NCI-H82 treated with DMSO at 0.1 percent for 48 hours (cell line): ENCODE measurements at regions not wholly inside any gene's neighbourhood (a gene's known extent, or its start where the extent isn't known, plus 50 kb on each side); places are given as distances from the start of the nearest gene placed in this dataset.

Source experiments
- DNase-seq: peaks from one replicate; lab custom pipeline; 2025; ENCODE audit not compliant: unreplicated experiment; lab: John Stamatoyannopoulos, UW

DNA sequence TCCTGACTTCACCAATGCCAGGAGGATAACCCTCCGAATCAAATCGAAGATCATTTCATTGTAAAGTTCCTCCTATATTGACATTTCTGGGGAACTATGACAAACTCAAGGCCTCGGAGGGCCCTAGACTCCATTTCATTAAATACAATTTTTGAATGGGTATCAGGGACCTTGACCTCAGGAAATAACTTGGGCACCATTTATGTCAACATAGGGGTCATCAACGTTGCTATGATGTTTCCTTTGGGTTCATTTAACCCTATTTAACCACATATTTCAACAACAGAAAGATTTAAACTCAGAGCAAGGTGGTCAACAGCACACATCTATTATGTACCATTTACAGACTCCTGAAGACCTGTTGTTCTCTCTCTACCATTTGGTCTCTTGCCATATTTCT, 395.1 kb downstream of the TRIML1 start:
- DNase-seq, result no peak

DNA sequence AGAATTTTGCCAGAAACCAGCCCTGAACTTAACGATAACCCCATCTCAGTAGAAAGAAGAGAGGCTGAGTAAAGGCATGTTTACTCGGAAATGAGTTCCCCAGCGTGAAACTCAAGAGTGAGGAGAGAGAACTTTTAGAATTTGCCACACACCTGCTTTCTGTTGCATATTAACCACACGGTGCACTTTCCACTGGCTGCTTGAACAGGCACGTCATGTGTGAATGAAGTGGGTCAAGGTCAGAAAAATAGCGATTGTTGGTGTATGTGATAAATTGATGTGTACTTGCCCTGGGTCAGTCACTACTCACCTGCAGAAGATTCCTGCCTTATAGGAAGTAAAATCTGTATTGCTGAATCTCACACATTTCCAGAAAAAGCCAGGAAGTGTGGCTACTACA, 395.7 kb downstream of the TRIML1 start:
- no peak for DNase-seq

GRCh38 chr4:188536826-188537225, 397.6 kb downstream of the TRIML1 start:
- DNase-seq, result no peak

GRCh38 chr4:188550296-188550695, 411.1 kb downstream of the TRIML1 start:
- no peak for DNase-seq

- no peak for DNase-seq
These were observed 411.9 kb downstream of the TRIML1 start for GRCh38 chr4:188551156-188551555.

DNA sequence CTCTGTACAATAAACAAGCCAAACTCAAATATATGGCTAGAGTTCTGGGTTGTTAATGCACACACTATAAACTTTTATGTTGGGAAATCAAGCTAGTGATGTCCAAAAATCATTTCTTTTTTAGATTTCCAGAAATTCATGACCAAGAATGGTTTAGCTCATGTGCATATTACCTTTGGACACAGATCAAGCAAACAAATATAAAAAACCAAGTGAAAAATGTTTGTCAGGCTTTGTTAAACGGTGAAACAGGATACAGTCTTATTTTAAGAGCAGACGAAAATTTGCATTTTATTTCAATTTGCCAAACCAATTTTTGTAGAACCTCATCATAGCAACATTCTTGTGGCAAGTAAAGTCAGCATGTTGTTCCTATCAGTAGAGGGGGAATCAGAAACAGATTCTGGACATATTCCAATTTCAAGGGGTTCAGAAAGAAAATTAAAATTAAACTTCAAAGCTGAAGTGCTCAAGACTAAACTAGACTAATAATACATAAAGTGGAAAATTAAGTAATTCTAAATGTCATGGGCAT, 413.6 kb downstream of the TRIML1 start:
- no peak for DNase-seq

- no peak for DNase-seq
These were observed 415.2 kb downstream of the TRIML1 start for GRCh38 chr4:188554413-188554812.

GRCh38 chr4:188573104-188573503, 433.9 kb downstream of the TRIML1 start:
- no peak for DNase-seq

- no peak for DNase-seq
These were observed 439.4 kb downstream of the TRIML1 start for GRCh38 chr4:188578657-188579056.

GRCh38 chr4:188596021-188596420, 456.8 kb downstream of the TRIML1 start:
- DNase-seq, result no peak

DNA sequence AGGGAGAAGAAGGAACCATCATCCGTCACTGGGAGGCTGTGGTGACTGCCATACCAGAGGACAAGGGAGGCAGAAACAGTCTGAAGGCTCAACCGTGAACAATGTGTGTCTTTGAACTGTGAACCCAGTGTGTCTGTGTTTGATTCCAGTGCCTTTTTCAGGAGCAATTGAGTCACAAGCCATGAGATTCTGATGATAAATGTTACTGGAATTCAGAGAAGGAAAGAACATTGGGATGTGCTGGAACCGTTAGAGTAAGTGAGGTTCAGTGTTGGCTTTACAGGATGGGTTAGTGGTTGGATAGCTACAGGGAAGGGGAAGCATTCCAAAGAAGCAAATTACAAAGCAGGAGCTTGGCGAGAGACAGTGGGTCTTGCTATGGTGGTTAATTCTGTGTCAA, 464.4 kb downstream of the TRIML1 start:
- DNase-seq, result no peak

DNA sequence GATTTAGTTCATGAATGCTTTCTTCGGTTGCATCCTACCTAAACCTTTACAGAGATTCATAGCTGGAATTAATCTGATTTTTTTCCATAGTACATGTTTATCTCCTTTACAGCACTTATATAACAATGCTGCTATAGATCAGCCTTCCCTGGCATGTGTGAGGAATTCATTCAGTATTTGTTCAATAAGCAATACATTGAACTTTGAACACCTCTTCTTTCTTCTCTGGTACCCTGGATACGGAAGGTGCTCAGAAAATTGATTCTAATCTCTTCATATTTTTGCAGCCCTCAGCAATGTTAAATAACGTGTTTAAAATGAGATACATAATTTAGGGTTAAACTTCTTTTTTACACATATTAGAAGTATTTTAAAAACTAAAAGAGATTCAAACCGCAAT, 467.4 kb downstream of the TRIML1 start:
- DNase-seq, result no peak

- no peak for DNase-seq
These were observed 471.9 kb downstream of the TRIML1 start for GRCh38 chr4:188611143-188611542.

DNA sequence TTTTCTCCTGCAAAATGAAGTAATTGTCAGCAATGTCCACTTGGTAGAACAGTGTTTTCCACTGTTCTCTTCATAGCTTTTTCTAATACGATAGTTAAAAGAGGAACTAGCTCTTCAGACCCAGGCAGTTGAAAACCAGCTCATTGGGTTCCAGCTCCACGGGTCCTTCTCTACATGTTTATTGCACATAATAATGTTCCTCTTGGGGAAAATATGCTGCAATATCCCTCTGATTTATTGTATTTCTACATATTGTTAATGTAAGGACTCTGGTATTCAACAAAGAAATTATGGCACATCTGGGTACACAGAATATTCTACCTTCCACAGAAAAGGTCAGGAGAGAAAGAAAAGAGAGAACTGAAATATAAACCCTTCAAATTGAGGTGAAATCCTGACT, 473.4 kb downstream of the TRIML1 start:
- no peak for DNase-seq

- DNase-seq, result no peak
These were observed 474.7 kb downstream of the TRIML1 start for GRCh38 chr4:188613976-188614375.

DNA sequence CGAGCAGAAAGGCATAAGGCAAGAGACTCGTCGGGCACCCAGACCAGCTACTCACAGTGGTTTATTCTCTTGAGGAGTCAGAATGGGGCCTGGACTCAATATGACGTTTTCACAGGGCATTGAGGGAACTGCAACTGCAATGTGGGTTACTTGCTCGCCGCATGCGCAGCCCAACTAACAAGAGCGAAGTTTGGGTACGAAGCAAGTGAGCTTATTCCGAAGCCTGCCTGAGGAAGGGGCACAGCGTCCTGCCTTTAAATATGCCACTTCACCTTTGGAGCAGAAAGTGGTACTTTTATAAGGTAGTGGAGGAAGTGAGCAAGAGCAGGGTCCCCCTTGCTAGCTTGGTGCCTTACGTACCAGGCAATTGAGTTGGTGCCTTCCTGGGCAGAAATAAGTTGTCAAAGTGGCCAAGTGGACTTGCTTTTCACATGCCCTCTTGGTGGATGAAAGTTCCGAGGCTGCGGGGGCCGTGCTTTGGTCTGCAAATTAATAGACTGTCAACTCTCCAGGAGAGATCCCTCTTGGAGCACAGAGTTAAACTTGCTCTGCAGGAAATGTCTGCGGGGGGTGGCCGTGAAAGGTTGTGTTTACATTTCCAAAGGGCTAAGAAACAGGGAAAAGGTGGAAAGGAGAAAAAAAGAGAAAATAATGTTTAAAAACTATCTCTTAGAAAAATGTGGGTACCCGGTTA, 480.4 kb downstream of the TRIML1 start:
- DNase-seq, result no peak

DNA sequence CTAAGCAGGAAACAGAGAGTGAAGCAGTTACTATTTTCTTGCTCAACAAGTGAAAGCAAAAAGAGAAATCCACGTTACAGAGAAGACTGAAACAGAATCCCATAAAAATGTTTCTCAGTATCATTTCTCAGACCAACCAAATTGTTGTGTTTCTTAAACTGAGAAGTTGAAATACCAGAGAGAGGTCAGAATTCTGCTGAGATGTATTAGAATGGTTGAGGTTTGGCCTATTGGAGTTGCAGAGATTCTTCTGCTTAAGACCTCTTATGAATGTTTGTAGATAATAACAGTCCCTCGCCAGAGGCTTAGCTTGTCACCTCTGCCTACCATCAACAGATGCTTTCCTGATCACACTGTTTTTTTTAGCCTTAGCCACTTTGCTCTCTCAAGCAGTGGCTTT, 481.4 kb downstream of the TRIML1 start:
- DNase-seq, result no peak

- DNase-seq, result no peak
These were observed 484.1 kb downstream of the TRIML1 start for GRCh38 chr4:188623314-188623854.

DNA sequence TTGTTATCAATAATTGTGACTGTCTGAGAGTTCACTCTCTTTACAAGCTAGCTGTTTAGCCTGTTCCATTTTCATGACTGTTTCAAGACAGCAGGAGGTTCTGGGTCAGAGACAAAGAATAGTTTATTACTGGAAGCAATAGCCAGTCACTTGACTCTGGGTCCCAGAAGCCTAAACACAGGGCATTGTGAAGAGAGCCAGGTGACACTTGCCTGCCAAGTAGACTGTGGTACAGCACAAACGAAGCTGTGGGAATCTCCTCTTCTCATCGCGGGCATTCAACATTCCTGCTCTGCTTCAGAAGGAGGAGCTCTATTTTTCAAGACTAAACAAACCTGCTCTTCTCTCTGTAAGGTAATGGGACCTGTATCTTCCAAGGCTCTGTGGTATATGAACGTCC, 485.1 kb downstream of the TRIML1 start:
- DNase-seq, result no peak

- DNase-seq, result no peak
These were observed 488.7 kb downstream of the TRIML1 start for GRCh38 chr4:188627892-188628291.

- no peak for DNase-seq
These were observed 500.3 kb downstream of the TRIML1 start for GRCh38 chr4:188639479-188640100.

DNA sequence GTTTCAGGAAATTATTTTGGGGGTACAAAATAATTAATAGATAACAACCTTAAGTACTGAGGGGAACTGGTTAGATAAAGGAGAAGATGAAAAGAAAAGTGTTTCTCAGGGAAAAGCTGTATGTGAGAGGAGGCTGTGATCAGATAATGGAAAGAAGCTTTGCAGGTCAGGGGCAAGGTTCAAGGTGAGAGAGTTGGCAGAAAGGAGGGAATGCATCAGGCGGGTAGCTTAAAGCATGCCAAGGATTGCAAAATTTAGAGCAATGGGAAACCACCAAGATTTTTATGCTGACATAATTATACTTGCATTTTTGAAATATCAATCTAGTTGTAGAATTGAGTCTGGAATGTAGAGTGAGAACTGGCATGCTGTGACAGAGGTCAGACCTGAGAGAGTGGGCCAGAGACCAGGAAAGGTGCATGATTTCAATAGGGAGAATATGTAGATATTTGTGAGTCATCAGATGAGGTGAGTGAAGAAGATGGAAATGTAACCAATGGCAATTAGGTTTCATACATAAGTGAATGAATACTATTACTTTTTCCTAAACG, 508.7 kb downstream of the TRIML1 start:
- DNase-seq, result no peak
